Skeletal muscle satellite cell (primary cell): ENCODE measurements at regions not wholly inside any gene's neighbourhood (a gene's known extent, or its start where the extent isn't known, plus 50 kb on each side); places are given as distances from the start of the nearest gene placed in this dataset.

Source experiments
- H3K27me3 ChIP-seq: 2 replicates; pipeline ENCODE4 v1.7.0; 2013; ENCODE audit warnings: low read length; ENCODE audit not compliant: control insufficient read depth, insufficient read depth
- H3K36me3 ChIP-seq: 2 replicates; pipeline ENCODE4 v1.7.0; 2013; ENCODE audit warnings: mild to moderate bottlenecking, control low read depth, low read length; ENCODE audit not compliant: insufficient read depth
- H3K4me1 ChIP-seq: 2 replicates; pipeline ENCODE4 v1.7.0; 2013; ENCODE audit warnings: low read length; ENCODE audit not compliant: control insufficient read depth, insufficient read depth
- H3K4me2 ChIP-seq: 2 replicates; pipeline ENCODE4 v1.7.0; 2013; ENCODE audit warnings: mild to moderate bottlenecking, low read length
- H3K4me3 ChIP-seq: 2 replicates; pipeline ENCODE4 v1.7.0; 2013; ENCODE audit warnings: low read length
- H3K9ac ChIP-seq: 2 replicates; pipeline ENCODE4 v1.7.0; 2013; ENCODE audit warnings: mild to moderate bottlenecking, low read depth, low read length, moderate library complexity
- H3K9me3 ChIP-seq: replicated peaks from 2 replicates; pipeline ENCODE4 v1.7.0; 2013; ENCODE audit warnings: mild to moderate bottlenecking, control low read depth, low read length

DNA sequence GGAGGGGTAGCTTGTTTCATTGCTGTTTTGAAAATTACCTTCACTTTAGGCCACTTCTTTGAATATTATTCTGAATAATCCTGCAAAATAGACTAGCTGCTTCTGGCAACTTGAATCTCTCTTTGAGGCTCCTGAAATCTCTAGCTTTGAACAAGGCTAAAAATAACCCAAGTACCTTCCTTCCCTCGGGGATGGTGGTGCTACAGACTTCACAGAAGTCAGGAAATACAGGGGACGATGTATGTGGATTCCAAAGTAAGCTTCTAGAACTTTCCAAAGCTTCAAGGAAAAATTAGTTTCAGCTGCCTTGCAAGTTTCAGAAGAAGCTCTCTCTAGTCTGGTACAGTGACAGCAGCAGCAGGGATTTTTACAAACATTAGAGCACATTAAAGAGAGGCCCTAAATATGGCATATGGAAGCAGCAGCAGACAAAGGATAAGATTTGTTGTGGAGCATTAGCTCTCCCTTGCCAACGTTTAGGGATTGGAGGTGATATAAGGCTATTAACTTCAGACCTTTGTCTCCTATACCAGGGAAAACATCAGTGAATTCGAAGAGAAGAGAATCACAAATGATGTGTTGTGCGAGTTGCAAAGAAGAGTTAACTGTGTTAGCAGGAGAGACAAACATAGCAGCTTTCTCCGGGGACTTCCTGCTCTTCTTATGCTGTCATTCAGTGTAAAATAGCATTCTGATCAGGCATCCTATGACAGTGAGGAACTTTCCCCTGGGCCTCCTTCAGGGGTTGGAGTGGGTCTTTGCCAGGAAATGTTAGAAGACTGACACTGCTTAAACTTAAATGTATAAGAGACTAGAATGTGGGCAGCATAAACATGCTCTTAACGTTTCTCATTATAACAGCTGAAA is 783.0 kb upstream of the ARPP21 start:
- Histone ChIP-seq H3K36me3 (no peaks in the 10 kb centered on the region), H3K4me3 (no peak overlapping the region), H3K9me3 (no peaks in the 10 kb centered on the region), H3K27me3 (no peaks in the 10 kb centered on the region), H3K9ac (no peak overlapping the region), H3K4me1 (no peaks in the 10 kb centered on the region), H3K4me2 (no peak overlapping the region)

DNA sequence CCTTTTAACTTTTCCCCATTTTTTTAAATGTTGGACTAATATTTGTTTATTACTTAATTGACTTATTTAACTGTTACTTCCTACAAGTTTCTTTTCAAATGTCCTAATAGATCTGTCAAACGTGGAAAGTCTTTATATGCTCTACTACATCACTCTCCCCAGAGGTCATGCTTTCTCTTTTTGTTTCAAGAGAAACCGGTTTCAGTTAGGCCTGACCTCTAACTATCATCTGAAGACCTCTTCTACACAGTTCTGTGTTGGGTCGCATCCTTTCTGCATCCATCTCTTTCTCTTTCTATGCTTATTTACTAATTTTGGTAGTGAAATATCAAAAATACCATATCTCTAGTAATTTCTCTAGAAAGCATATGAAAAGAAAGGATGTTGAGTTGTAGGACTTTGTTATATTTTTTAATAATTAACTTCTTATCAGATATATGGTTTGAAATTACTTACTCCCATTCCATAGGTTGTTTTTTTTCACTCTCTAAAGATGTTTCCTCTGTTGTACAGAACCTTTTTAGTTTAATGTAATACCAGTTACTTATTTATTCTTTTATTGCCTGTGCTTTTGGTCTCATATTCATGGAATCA is 781.2 kb upstream of the ARPP21 start:
- Histone ChIP-seq H3K9me3 (no peaks in the 10 kb centered on the region), H3K4me3 (no peak overlapping the region), H3K4me1 (no peaks in the 10 kb centered on the region), H3K9ac (no peak overlapping the region), H3K4me2 (no peak overlapping the region), H3K36me3 (no peaks in the 10 kb centered on the region), H3K27me3 (no peaks in the 10 kb centered on the region)

DNA sequence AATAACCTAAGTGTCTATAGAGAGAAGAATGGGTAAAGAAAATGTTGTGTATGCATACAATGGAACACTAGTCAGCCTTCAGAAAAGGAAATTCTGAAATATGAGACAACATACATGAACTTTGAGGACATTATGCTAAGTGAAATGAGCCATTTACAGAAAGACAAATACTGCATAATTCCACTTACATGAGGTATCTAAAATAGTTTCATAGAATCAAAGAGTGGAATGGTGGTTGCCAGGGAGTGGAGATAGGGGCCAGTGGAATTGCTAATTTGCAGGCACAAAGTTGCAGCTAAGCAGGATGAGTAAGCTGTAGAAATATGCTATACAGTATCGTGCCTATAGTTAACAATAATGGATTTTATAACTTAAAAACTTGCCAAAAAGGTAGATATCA is 779.6 kb upstream of the ARPP21 start:
- Histone ChIP-seq H3K9me3 (no peaks in the 10 kb centered on the region), H3K4me1 (no peaks in the 10 kb centered on the region), H3K4me2 (no peak overlapping the region)

DNA sequence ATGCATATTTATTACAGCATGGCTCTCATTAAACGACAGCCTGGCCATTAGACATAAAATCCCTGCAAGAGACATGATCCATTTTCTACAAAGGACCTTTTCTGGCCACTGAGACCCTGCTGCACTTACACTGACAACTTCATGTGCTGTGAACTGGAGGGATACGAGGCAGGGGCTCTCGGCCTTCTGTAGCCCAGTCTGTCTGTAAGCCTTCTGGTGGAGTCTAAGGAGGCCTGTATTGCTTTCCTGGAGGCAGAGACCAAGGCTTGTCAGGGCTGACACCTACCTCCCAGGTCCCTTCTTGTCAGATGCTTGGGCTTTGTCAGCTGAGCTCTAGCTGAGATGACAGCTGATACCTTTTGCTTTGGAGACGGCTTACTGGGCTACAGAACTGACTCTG is 776.9 kb upstream of the ARPP21 start:
- Histone ChIP-seq H3K4me3 (no peak overlapping the region), H3K9me3 (no peaks in the 10 kb centered on the region), H3K27me3 (no peaks in the 10 kb centered on the region), H3K36me3 (no peaks in the 10 kb centered on the region), H3K4me2 (no peak overlapping the region), H3K4me1 (no peaks in the 10 kb centered on the region), H3K9ac (no peak overlapping the region)

More for the DNA sequence above, 779.6 kb upstream of the ARPP21 start:
- no peaks in the 10 kb centered on the region for H3K36me3 ChIP-seq
- H3K27me3 ChIP-seq = no peaks in the 10 kb centered on the region
- no peak overlapping the region for H3K9ac ChIP-seq
- H3K4me3 ChIP-seq = no peak overlapping the region

DNA sequence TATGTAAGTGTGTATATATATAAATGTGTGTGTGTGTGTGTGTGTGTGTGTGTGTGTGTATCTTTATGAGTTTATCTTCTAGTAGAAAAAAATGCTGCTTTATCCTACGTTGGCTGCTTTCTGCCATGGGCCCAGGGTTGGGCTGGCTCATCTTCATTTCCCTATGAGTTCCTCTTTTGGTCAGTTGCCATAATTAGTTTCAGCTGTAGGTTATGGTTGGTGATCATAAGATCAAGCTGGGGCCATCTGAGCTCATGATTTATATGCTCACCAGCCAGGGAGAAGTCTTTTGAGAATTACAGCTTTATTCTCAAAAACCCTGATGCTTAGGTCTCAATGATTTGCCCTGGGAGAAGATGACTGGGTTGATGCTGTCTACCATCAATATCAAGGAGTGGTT is 775.8 kb upstream of the ARPP21 start:
- no peaks in the 10 kb centered on the region for H3K27me3 ChIP-seq
- H3K4me3 ChIP-seq = no peak overlapping the region
- H3K36me3 ChIP-seq = no peaks in the 10 kb centered on the region
- no peaks in the 10 kb centered on the region for H3K4me1 ChIP-seq
- no peak overlapping the region for H3K9ac ChIP-seq
- H3K9me3 ChIP-seq = no peaks in the 10 kb centered on the region
- H3K4me2 ChIP-seq = no peak overlapping the region

DNA sequence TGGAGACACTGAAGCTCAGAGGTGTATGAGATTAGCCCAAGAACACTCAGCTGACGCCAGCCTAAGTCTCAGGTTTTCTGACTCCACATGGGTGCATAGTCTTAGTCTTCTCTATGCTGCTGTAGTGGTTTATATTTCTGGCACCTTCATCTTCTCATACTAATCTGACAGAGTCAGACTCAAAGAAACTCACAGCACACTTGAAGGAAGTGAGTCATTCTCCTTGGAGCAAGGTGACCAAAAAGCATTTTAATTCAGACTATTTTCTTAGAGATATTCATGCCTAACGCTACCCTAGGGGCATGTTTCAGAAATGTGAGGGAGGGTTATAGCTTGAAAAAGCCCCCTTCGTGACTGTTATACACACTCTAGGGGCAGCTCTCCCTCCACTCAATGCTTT is 775.3 kb upstream of the ARPP21 start:
- no peak overlapping the region for H3K4me2 ChIP-seq
- no peaks in the 10 kb centered on the region for H3K27me3 ChIP-seq
- no peaks in the 10 kb centered on the region for H3K36me3 ChIP-seq

DNA sequence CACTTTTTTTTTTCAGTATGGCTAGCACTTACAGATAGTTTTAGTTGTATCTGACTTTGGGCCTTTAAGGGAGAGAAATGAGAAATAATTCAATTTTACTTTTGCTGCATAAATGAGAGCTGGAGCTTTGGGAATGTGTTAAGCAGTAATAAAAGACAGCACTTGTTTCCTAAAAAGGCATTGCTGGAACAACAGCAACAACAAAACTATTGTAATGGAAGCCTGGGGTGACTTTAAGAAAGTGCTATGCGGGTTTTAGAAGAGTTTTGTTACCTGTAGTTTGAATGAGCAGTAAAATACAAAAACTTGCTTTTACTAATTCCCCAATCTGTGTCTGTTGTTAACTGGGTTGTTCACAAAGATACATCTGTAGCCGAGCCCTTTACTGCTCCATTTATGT is 774.0 kb upstream of the ARPP21 start:
- Histone ChIP-seq H3K27me3 (no peaks in the 10 kb centered on the region), H3K9me3 (no peaks in the 10 kb centered on the region), H3K36me3 (no peaks in the 10 kb centered on the region), H3K4me3 (no peak overlapping the region), H3K4me2 (no peak overlapping the region), H3K9ac (no peak overlapping the region), H3K4me1 (no peaks in the 10 kb centered on the region)

More for the DNA sequence above, 775.3 kb upstream of the ARPP21 start:
- Histone ChIP-seq H3K4me3 (no peak overlapping the region), H3K9me3 (no peaks in the 10 kb centered on the region), H3K9ac (no peak overlapping the region), H3K4me1 (no peaks in the 10 kb centered on the region)

DNA sequence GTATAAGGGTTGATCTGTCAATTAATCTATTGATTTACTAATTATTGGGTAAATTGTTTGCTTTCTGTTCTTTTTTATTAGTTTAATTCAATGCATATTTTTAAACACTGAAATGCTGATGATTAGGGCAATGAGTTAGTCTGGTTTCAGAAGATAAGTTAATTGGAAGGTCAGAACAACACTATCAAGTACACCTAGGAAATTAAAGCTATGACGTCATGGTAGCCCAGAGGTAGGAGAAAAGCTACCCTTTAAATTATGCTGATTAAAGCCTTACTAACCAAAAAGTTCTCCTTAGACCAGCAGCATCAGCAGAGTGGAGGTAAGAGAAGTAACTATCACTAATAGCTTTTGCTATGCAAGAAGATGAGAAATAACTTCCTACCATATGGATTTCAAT is 770.4 kb upstream of the ARPP21 start:
- H3K4me3 ChIP-seq = no peak overlapping the region
- no peaks in the 10 kb centered on the region for H3K9me3 ChIP-seq
- H3K4me1 ChIP-seq = no peaks in the 10 kb centered on the region
- no peak overlapping the region for H3K9ac ChIP-seq
- H3K27me3 ChIP-seq = no peaks in the 10 kb centered on the region
- H3K4me2 ChIP-seq = no peak overlapping the region
- H3K36me3 ChIP-seq = no peaks in the 10 kb centered on the region

DNA sequence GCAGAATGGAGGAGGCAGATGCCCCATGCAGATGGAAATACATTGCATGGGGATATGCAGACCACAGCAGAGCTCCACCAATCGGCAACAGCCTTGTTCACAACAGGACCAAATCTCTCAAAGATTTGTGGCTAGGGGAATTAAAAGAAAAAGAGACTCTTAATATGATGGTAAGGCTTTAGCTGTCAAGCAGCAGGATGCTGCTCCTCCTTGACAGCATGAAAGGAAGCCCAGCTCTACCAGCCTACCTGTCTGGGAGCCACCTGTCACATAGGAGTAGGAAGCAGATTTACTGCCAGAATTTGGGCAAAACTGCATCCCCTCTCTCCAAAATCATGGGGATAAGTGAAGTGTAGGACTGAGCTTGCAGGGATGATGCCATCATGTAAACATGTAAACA is 769.6 kb upstream of the ARPP21 start:
- Histone ChIP-seq H3K4me2 (no peak overlapping the region), H3K4me1 (no peaks in the 10 kb centered on the region)

DNA sequence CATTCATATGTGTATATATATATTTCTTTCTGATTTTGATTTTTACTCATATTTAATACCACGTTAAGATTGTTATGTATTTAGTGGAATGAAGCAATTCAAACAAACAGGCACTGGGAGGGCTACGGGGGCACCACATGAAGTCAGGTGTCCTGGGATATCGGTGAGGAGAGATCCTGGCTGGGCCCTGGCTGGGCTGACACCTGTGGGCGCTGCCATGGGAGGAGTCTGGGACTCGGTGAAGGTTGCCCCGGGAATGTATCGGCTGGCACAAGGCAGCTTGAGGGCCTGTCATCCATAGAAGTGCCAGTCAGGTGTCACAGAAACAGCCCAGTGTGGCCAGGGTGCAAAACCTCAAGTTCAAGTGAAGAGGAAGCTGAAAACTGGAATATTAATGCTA is 766.9 kb upstream of the ARPP21 start:
- Histone ChIP-seq H3K9me3 (no peaks in the 10 kb centered on the region), H3K36me3 (no peaks in the 10 kb centered on the region), H3K4me3 (no peak overlapping the region), H3K27me3 (no peaks in the 10 kb centered on the region), H3K9ac (no peak overlapping the region), H3K4me1 (no peaks in the 10 kb centered on the region), H3K4me2 (no peak overlapping the region)

More for the DNA sequence above, 769.6 kb upstream of the ARPP21 start:
- Histone ChIP-seq H3K36me3 (no peaks in the 10 kb centered on the region), H3K4me3 (no peak overlapping the region), H3K9ac (no peak overlapping the region), H3K27me3 (no peaks in the 10 kb centered on the region), H3K9me3 (no peaks in the 10 kb centered on the region)

DNA sequence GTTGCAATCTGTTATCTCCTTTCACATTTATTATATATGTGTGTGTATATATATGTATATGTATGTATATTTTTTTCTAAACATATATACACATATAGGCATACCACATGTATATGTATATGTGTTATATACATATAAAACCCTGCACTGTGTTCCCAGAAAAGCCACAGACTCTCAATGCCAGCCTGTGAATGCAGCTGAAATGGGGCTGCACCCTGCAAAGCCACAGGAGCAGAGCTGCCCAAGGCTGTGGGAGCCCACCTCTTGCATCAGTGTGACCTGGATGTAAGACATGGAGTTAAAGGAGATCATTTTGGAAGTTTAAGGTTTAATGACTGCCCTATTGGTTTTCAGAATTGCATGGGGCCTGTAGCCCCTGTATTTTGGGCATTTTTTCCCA is 762.3 kb upstream of the ARPP21 start:
- H3K4me1 ChIP-seq = no peaks in the 10 kb centered on the region
- no peaks in the 10 kb centered on the region for H3K9me3 ChIP-seq
- no peak overlapping the region for H3K4me3 ChIP-seq

DNA sequence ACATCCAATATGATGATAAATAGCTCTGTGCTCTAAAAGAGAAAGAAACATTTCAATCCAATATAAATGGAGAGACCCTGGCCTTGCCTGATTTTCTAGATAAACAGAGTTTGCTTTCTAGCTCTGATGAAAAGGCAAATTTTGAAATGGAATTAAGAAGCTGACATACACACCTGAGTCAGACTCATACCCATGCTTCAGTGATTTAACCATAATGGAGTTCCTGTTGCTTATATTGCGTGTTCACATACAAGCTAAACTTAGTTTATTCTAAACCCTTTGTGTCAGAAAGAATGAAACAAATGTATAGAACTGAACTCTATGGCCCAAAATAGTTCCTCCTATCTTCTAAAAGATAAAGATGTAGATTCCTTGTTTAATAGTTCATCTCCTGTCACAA is 760.8 kb upstream of the ARPP21 start:
- no peak overlapping the region for H3K9ac ChIP-seq
- no peak overlapping the region for H3K4me3 ChIP-seq
- H3K9me3 ChIP-seq = no peaks in the 10 kb centered on the region
- no peaks in the 10 kb centered on the region for H3K27me3 ChIP-seq
- H3K36me3 ChIP-seq = no peaks in the 10 kb centered on the region
- no peak overlapping the region for H3K4me2 ChIP-seq
- no peaks in the 10 kb centered on the region for H3K4me1 ChIP-seq

More for the DNA sequence above, 762.3 kb upstream of the ARPP21 start:
- H3K4me2 ChIP-seq = no peak overlapping the region
- H3K9ac ChIP-seq = no peak overlapping the region
- H3K36me3 ChIP-seq = no peaks in the 10 kb centered on the region
- H3K27me3 ChIP-seq = no peaks in the 10 kb centered on the region
